Endothelial cell of umbilical vein (primary cell): ENCODE measurements at regions not wholly inside any gene's neighbourhood (a gene's known extent, or its start where the extent isn't known, plus 50 kb on each side); places are given as distances from the start of the nearest gene placed in this dataset.

Source experiments
- BruUV-seq: library from RNA; stranded (reverse); fragments of 400-500 nt; replicated peaks from 2 replicates; lab custom pipeline; 2021; lab: Mats Ljungman, UMichigan
- CTCF ChIA-PET: fragments of 300-600, 350-600 bp; sonication (Branson Sonifier 250); formaldehyde crosslinking; loops from one replicate; lab custom pipeline; 2021; ENCODE audit warnings: antibody characterized with exemption, inconsistent platforms; lab: Charles Lee
- POLR2A ChIA-PET: fragments of 300-600, 350-600 bp; sonication (Branson Sonifier 250); formaldehyde crosslinking; loops from one replicate; lab custom pipeline; 2021; ENCODE audit warnings: antibody characterized with exemption, inconsistent platforms; lab: Charles Lee
- DNase-seq: peaks from one replicate; pipeline ENCODE4 v3.0.0-alpha.2; 2011; ENCODE audit warnings: low read depth, low spot score
- FAIRE-seq: peaks from 2 replicates; lab custom pipeline; 2011; peaks lifted over from hg19 to GRCh38; lab: Jason Lieb, UNC
- H2AFZ ChIP-seq: 2 replicates; pipeline ENCODE4 v1.6.0; 2012; ENCODE audit warnings: low read depth, low read length, control low read depth, inconsistent platforms
- H3K27ac ChIP-seq: 2 replicates; pipeline ENCODE4 v1.5.1; 2011; ENCODE audit warnings: low read depth, mild to moderate bottlenecking, control low read depth, low read length, moderate library complexity; ENCODE audit not compliant: insufficient read depth
- H3K27me3 ChIP-seq, 2 experiments: 2 replicates each; pipeline versions ENCODE4 v1.6.0 to v1.6.1; 2011; ENCODE audit warnings: low read length in 2 of 2, mixed read lengths in 1 of 2; ENCODE audit not compliant: control insufficient read depth in 2 of 2, insufficient read depth in 2 of 2
- H3K36me3 ChIP-seq, 2 experiments: 2 replicates in 1 of 2; 3 replicates in 1 of 2; pipeline ENCODE4 v1.5.1; 2011; ENCODE audit warnings: low read length in 2 of 2, mild to moderate bottlenecking in 1 of 2, moderate library complexity in 1 of 2; ENCODE audit not compliant: control insufficient read depth in 2 of 2, insufficient read depth in 2 of 2; ENCODE audit errors: extremely low read depth in 1 of 2
- H3K4me1 ChIP-seq: 3 replicates; pipeline ENCODE4 v1.5.1; 2011; ENCODE audit warnings: mild to moderate bottlenecking, low read length; ENCODE audit not compliant: control insufficient read depth, insufficient read depth; ENCODE audit errors: extremely low read depth
- H3K4me2 ChIP-seq: 2 replicates; pipeline ENCODE4 v1.6.1; 2011; ENCODE audit warnings: low read length, control low read depth, mixed read lengths; ENCODE audit not compliant: insufficient read depth
- H3K4me3 ChIP-seq, 3 experiments: fragments of 200-600 bp in 1 of 3; sonication (generic), shearing (Covaris generic) in 1 of 3; replicated peaks in 1 of 3; 2 replicates each; pipeline ENCODE4 v1.5.1; 2011 to 2016; ENCODE audit warnings: control low read depth in 3 of 3, low read length in 3 of 3, mild to moderate bottlenecking in 2 of 3, inconsistent platforms in 1 of 3, low read depth in 1 of 3, moderate library complexity in 1 of 3; ENCODE audit not compliant: insufficient read depth in 1 of 3
- H3K79me2 ChIP-seq: 2 replicates; pipeline ENCODE4 v1.6.0; 2012; ENCODE audit warnings: low read length, inconsistent platforms; ENCODE audit not compliant: control insufficient read depth, insufficient read depth
- H3K9ac ChIP-seq: replicated peaks from 2 replicates; pipeline ENCODE3; 2011; ENCODE audit warnings: low read length, control low read depth; ENCODE audit not compliant: insufficient read depth; ENCODE audit errors: extremely low read depth
- H3K9me1 ChIP-seq: replicated peaks from 3 replicates; pipeline ENCODE4 v1.6.0; 2011; ENCODE audit warnings: mild to moderate bottlenecking, low read length; ENCODE audit not compliant: control insufficient read depth, insufficient read depth; ENCODE audit errors: extremely low read depth
- H3K9me3 ChIP-seq: replicated peaks from 2 replicates; pipeline ENCODE4 v1.5.1; 2012; ENCODE audit warnings: low read length, inconsistent platforms; ENCODE audit not compliant: control insufficient read depth, insufficient read depth
- H4K20me1 ChIP-seq: replicated peaks from 2 replicates; pipeline ENCODE3; 2011; ENCODE audit warnings: mild to moderate bottlenecking, low read length; ENCODE audit not compliant: control insufficient read depth, insufficient read depth; ENCODE audit errors: extremely low read depth
- EZH2 ChIP-seq: IDR thresholded peaks from 2 replicates; pipeline ENCODE4 v1.6.1; 2012; ENCODE audit warnings: borderline replicate concordance, low read depth, mild to moderate bottlenecking, moderate library complexity, low read length, inconsistent platforms; ENCODE audit not compliant: severe bottlenecking
- FOS ChIP-seq: IDR thresholded peaks from 2 replicates; pipeline ENCODE4 v1.6.1; 2011; ENCODE audit warnings: mild to moderate bottlenecking, low read length, moderate library complexity, borderline replicate concordance; ENCODE audit not compliant: insufficient read depth
- GATA2 ChIP-seq: IDR thresholded peaks from 2 replicates; pipeline ENCODE4 v1.7.0; 2011; ENCODE audit warnings: low read depth, mild to moderate bottlenecking, moderate library complexity, mixed read lengths, low read length; ENCODE audit not compliant: insufficient read length, insufficient read depth
- JUN ChIP-seq: IDR thresholded peaks from 2 replicates; pipeline ENCODE4 v1.6.1; 2011; ENCODE audit warnings: borderline replicate concordance, low read depth; ENCODE audit not compliant: insufficient read length, insufficient read depth
- MYC ChIP-seq: IDR thresholded peaks from one replicate; pipeline ENCODE4 v1.6.1; 2011; ENCODE audit warnings: mild to moderate bottlenecking, low read depth, low read length
- POLR2A ChIP-seq: IDR thresholded peaks from 2 replicates; pipeline ENCODE4 v1.6.1; 2012; ENCODE audit warnings: low read depth, mild to moderate bottlenecking, control low read depth, low read length
- POLR2AphosphoS5 ChIP-seq: IDR thresholded peaks from 2 replicates; pipeline ENCODE4 v1.6.1; 2012; ENCODE audit warnings: low read depth, mild to moderate bottlenecking, control low read depth, low read length, moderate library complexity; ENCODE audit not compliant: insufficient read depth
- dilution Hi-C: fragments of 300-500 bp; cut with MboI; formaldehyde crosslinking; loops from one replicate; pipeline ENCODE4 v1.15.0; 2019; ENCODE audit warnings: low sequenced_read_pairs; ENCODE audit not compliant: extremely low pct_ligation_motif_present
- intact Hi-C: fragments of 100-400 bp; cut with micrococcal nuclease; formaldehyde crosslinking; loops from one replicate; pipeline ENCODE4 v1.10.0; 2022
- TF ChIP-seq, protein P1 (sequence below): IDR thresholded peaks from 2 replicates; pipeline ENCODE4 v1.6.1; 2011; ENCODE audit not compliant: insufficient read depth, insufficient read length
- TF ChIP-seq, protein P2 (sequence below), 2 donors: IDR thresholded peaks; 1 replicate in 1 of 2; 2 replicates in 1 of 2; pipeline ENCODE4 v1.5.1; 2011; ENCODE audit warnings: low read length in 2 of 2, mild to moderate bottlenecking in 2 of 2, moderate library complexity in 2 of 2, control low read depth in 1 of 2, inconsistent platforms in 1 of 2, low read depth in 1 of 2; ENCODE audit not compliant: insufficient read depth in 1 of 2; ENCODE audit errors: extremely low read depth in 1 of 2

DNA sequence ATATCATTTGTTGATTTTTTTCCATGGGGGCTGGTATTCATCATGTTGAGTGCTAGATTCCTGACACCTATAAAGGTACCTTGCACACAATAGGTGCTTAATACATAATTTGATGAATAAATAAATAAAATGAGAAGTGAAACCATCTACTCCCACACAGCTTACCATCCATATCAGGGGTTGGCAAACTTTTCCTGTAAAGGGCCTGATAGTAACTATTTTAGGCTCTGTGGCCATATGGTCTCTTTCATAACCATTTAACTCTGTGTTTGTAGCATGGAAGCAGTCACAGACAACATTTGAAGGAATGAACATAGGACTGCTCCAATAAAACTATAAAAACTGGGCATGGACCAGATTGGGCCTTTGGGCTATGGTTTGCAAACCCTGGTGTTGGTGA, 100.3 kb downstream of the GCNT1 start:
- Histone ChIP-seq H2AFZ (no peak overlapping the region), H3K27me3 (no peaks in the 10 kb centered on the region), H3K9me3 (no peaks in the 10 kb centered on the region), H3K4me3 (no peak overlapping the region), H3K4me1 (peaks cover 4% of the 10 kb centered on the region), H3K9me1 (no peaks in the 10 kb centered on the region), H3K4me2 (no peak overlapping the region), H3K27ac (no peak overlapping the region), H3K79me2 (no peaks in the 10 kb centered on the region), H3K36me3 (no peaks in the 10 kb centered on the region), H3K9ac (no peak overlapping the region), H4K20me1 (no peaks in the 10 kb centered on the region)
- POLR2A ChIA-PET: no interaction called here
- CTCF ChIA-PET: no interaction called here
- BruUV-seq: no TSS peak
- dilution Hi-C loops: no loop called here
- no peak for DNase-seq
- FAIRE-seq: no peak
- intact Hi-C loops: no loop called here
- TF ChIP-seq POLR2A (no peak), FOS (no peak), EZH2 (no peak), JUN (no peak), MYC (no peak), GATA2 (no peak), POLR2AphosphoS5 (no peak)
- TF ChIP-seq, protein P1, sequence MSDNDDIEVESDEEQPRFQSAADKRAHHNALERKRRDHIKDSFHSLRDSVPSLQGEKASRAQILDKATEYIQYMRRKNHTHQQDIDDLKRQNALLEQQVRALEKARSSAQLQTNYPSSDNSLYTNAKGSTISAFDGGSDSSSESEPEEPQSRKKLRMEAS: no peak
- TF ChIP-seq, protein P2, sequence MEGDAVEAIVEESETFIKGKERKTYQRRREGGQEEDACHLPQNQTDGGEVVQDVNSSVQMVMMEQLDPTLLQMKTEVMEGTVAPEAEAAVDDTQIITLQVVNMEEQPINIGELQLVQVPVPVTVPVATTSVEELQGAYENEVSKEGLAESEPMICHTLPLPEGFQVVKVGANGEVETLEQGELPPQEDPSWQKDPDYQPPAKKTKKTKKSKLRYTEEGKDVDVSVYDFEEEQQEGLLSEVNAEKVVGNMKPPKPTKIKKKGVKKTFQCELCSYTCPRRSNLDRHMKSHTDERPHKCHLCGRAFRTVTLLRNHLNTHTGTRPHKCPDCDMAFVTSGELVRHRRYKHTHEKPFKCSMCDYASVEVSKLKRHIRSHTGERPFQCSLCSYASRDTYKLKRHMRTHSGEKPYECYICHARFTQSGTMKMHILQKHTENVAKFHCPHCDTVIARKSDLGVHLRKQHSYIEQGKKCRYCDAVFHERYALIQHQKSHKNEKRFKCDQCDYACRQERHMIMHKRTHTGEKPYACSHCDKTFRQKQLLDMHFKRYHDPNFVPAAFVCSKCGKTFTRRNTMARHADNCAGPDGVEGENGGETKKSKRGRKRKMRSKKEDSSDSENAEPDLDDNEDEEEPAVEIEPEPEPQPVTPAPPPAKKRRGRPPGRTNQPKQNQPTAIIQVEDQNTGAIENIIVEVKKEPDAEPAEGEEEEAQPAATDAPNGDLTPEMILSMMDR (IDR thresholded peaks at IDR 0.05; ENCODE audit: extremely low read depth in 1 of 2, insufficient read depth in 1 of 2, low read depth in 1 of 2, low read length in 2 of 2): no peak
